Naive thymus-derived CD8-positive, alpha-beta T cell (primary cell): ENCODE measurements at regions not wholly inside any gene's neighbourhood (a gene's known extent, or its start where the extent isn't known, plus 50 kb on each side); places are given as distances from the start of the nearest gene placed in this dataset.
A peak's percentile ranks its signal among the peaks of the same experiment; 100 is the strongest.
"Not testable (repeated sequence)": the region's sequence is repeated elsewhere in the genome, so short reads cannot be mapped to it uniquely, and the experiment has no call there.

Experiments
- ATAC-seq, 2 donors: fragments of 150-1000 bp; cut with Tn5 transposase in 1 of 2; sonication (Bioruptor Pico), chemical (Tn5 transposase) in 1 of 2; 1 replicate in 1 of 2; 2 replicates in 1 of 2; pipeline ENCODE4 v1.10.0; 2021; ENCODE audit warnings: mild to moderate bottlenecking in 2 of 2, moderate library complexity in 2 of 2
- POLR2A ChIA-PET: fragments of 350-600 bp; sonication (Branson Sonifier 250); formaldehyde crosslinking; loops from one replicate; lab custom pipeline; 2021; ENCODE audit warnings: antibody characterized with exemption; lab: Charles Lee
- DNase-seq, 10 donors: peaks; one replicate each; pipeline versions ENCODE4 v3.0.0 to v3.0.0-alpha.2; 2020 to 2022
- H3K27ac Mint-ChIP-seq, 10 donors: one replicate each; pipeline ENCODE4 v1.8.0; 2020 to 2022; ENCODE audit warnings: mild to moderate bottlenecking in 10 of 10, mixed read lengths in 10 of 10, moderate library complexity in 4 of 10, inconsistent platforms in 1 of 10
- H3K27me3 Mint-ChIP-seq, 5 donors: one replicate each; pipeline ENCODE4 v1.8.0; 2021 to 2022; ENCODE audit warnings: mixed read lengths in 5 of 5
- H3K36me3 Mint-ChIP-seq, 3 donors: one replicate each; pipeline ENCODE4 v1.8.0; 2020 to 2022; ENCODE audit warnings: mixed read lengths in 3 of 3, mild to moderate bottlenecking in 2 of 3, inconsistent platforms in 1 of 3
- H3K4me1 Mint-ChIP-seq, 4 donors: one replicate each; pipeline ENCODE4 v1.8.0; 2021 to 2022; ENCODE audit warnings: mixed read lengths in 4 of 4
- H3K4me3 Mint-ChIP-seq, 10 donors: one replicate each; pipeline ENCODE4 v1.8.0; 2020 to 2022; ENCODE audit warnings: mild to moderate bottlenecking in 10 of 10, mixed read lengths in 10 of 10, moderate library complexity in 6 of 10, inconsistent platforms in 1 of 10
- H3K9me3 Mint-ChIP-seq, 9 donors: one replicate each; pipeline ENCODE4 v1.8.0; 2020 to 2022; ENCODE audit warnings: mixed read lengths in 9 of 9, mild to moderate bottlenecking in 3 of 9, inconsistent platforms in 1 of 9, moderate library complexity in 1 of 9

- no peaks in the 10 kb centered on the region for H3K4me1 Mint-ChIP-seq
- no peak overlapping the region for H3K4me3 Mint-ChIP-seq
- no peak overlapping the region for H3K27ac Mint-ChIP-seq
- H3K36me3 Mint-ChIP-seq: no peaks in the 10 kb centered on the region
- POLR2A ChIA-PET: no interaction called here
- no peaks in the 10 kb centered on the region for H3K9me3 Mint-ChIP-seq
- DNase-seq: no peak
- peaks cover 7 to 24% (median 10%) of the 10 kb centered on the region in 5 donors for H3K27me3 Mint-ChIP-seq
- no peak for ATAC-seq
Observed at GRCh38 chr2:129187343-129187742, 792.1 kb upstream of the RAB6C start.

GRCh38 chr2:129188451-129188850 is 791.0 kb upstream of the RAB6C start:
- H3K27ac Mint-ChIP-seq: no peak overlapping the region
- H3K9me3 Mint-ChIP-seq: no peaks in the 10 kb centered on the region
- no peaks in the 10 kb centered on the region for H3K4me1 Mint-ChIP-seq
- no peak overlapping the region for H3K4me3 Mint-ChIP-seq
- DNase-seq (no peak), ATAC-seq (no peak)
- peaks cover 7 to 24% (median 10%) of the 10 kb centered on the region in 5 donors for H3K27me3 Mint-ChIP-seq
- POLR2A ChIA-PET: no interaction called here
- no peaks in the 10 kb centered on the region for H3K36me3 Mint-ChIP-seq

- Mint-ChIP-seq H3K27me3 (peaks cover 7 to 24% (median 10%) of the 10 kb centered on the region in 5 donors), H3K4me1 (no peaks in the 10 kb centered on the region), H3K9me3 (no peaks in the 10 kb centered on the region), H3K4me3 (no peak overlapping the region), H3K27ac (no peak overlapping the region), H3K36me3 (no peaks in the 10 kb centered on the region)
- DNase-seq: no peak
- ATAC-seq: no peak
- POLR2A ChIA-PET: no interaction called here
Observed at GRCh38 chr2:129189617-129190319, 789.7 kb upstream of the RAB6C start.

- no peak overlapping the region for H3K27ac Mint-ChIP-seq
- H3K36me3 Mint-ChIP-seq: no peaks in the 10 kb centered on the region
- H3K27me3 Mint-ChIP-seq: peaks cover 7 to 24% (median 10%) of the 10 kb centered on the region in 5 donors
- ATAC-seq (no peak), DNase-seq (no peak)
- H3K9me3 Mint-ChIP-seq: no peaks in the 10 kb centered on the region
- H3K4me1 Mint-ChIP-seq: no peaks in the 10 kb centered on the region
- H3K4me3 Mint-ChIP-seq: no peak overlapping the region
- POLR2A ChIA-PET: no interaction called here
Observed at GRCh38 chr2:129190494-129190893, 789.0 kb upstream of the RAB6C start.

GRCh38 chr2:129191530-129191929 is 787.9 kb upstream of the RAB6C start:
- no peak for ATAC-seq
- Mint-ChIP-seq H3K4me1 (no peaks in the 10 kb centered on the region), H3K9me3 (no peaks in the 10 kb centered on the region), H3K4me3 (no peak overlapping the region), H3K27ac (peak overlapping the region in 1 of 10 donors; percentile 5), H3K36me3 (no peaks in the 10 kb centered on the region), H3K27me3 (peaks cover 7 to 28% (median 10%) of the 10 kb centered on the region in 5 donors)
- POLR2A ChIA-PET: no interaction called here
- no peak for DNase-seq

GRCh38 chr2:129192117-129192516 is 787.3 kb upstream of the RAB6C start:
- H3K27me3 Mint-ChIP-seq: peaks cover 7 to 28% (median 10%) of the 10 kb centered on the region in 5 donors
- H3K4me1 Mint-ChIP-seq: no peaks in the 10 kb centered on the region

GRCh38 chr2:129192841-129193253 is 786.6 kb upstream of the RAB6C start:
- no peaks in the 10 kb centered on the region for H3K9me3 Mint-ChIP-seq
- peaks cover 2 to 23% (median 10%) of the 10 kb centered on the region in 5 donors for H3K27me3 Mint-ChIP-seq
- H3K27ac Mint-ChIP-seq: no peak overlapping the region
- H3K4me1 Mint-ChIP-seq: no peaks in the 10 kb centered on the region
- POLR2A ChIA-PET: no interaction called here
- DNase-seq (no peak), ATAC-seq (no peak)
- no peaks in the 10 kb centered on the region for H3K36me3 Mint-ChIP-seq
- no peak overlapping the region for H3K4me3 Mint-ChIP-seq

More at GRCh38 chr2:129192117-129192516, 787.3 kb upstream of the RAB6C start:
- no peak overlapping the region for H3K27ac Mint-ChIP-seq
- no peak overlapping the region for H3K4me3 Mint-ChIP-seq
- ATAC-seq (no peak), DNase-seq (no peak)
- no peaks in the 10 kb centered on the region for H3K36me3 Mint-ChIP-seq
- POLR2A ChIA-PET: no interaction called here
- no peaks in the 10 kb centered on the region for H3K9me3 Mint-ChIP-seq

GRCh38 chr2:129193961-129194360 is 785.5 kb upstream of the RAB6C start:
- ATAC-seq: no peak
- H3K36me3 Mint-ChIP-seq: no peaks in the 10 kb centered on the region
- H3K4me1 Mint-ChIP-seq: no peaks in the 10 kb centered on the region
- peaks cover 0 to 21% (median 5%) of the 10 kb centered on the region in 5 donors for H3K27me3 Mint-ChIP-seq
- DNase-seq: no peak
- POLR2A ChIA-PET: interaction anchor here (0.6 kb wide), 1 partner anchor 76 kb away, joined by 3 read pairs; no protein-coding TSS in a partner anchor
- H3K9me3 Mint-ChIP-seq: no peaks in the 10 kb centered on the region
- no peak overlapping the region for H3K4me3 Mint-ChIP-seq
- H3K27ac Mint-ChIP-seq: no peak overlapping the region

GRCh38 chr2:129199501-129199900 is 780.0 kb upstream of the RAB6C start:
- peaks cover 0 to 3% (median 0%) of the 10 kb centered on the region in 4 donors for H3K4me1 Mint-ChIP-seq
- no peak overlapping the region for H3K4me3 Mint-ChIP-seq
- no peak for DNase-seq
- POLR2A ChIA-PET: no interaction called here
- H3K36me3 Mint-ChIP-seq: no peaks in the 10 kb centered on the region
- no peaks in the 10 kb centered on the region for H3K9me3 Mint-ChIP-seq
- peaks cover 0 to 8% (median 0%) of the 10 kb centered on the region in 5 donors for H3K27me3 Mint-ChIP-seq
- H3K27ac Mint-ChIP-seq: no peak overlapping the region
- ATAC-seq: no peak

GRCh38 chr2:129201696-129202095 is 777.8 kb upstream of the RAB6C start:
- Mint-ChIP-seq H3K27me3 (peaks cover 0 to 7% (median 2%) of the 10 kb centered on the region in 5 donors), H3K4me3 (no peak overlapping the region)

GRCh38 chr2:129203331-129203730 is 776.1 kb upstream of the RAB6C start:
- H3K4me3 Mint-ChIP-seq: no peak overlapping the region
- ATAC-seq (no peak), DNase-seq (no peak)
- H3K27ac Mint-ChIP-seq: no peak overlapping the region
- no peaks in the 10 kb centered on the region for H3K36me3 Mint-ChIP-seq
- H3K4me1 Mint-ChIP-seq: peaks cover 0 to 3% (median 0%) of the 10 kb centered on the region in 4 donors
- peaks cover 0 to 17% (median 4%) of the 10 kb centered on the region in 5 donors for H3K27me3 Mint-ChIP-seq
- no peaks in the 10 kb centered on the region for H3K9me3 Mint-ChIP-seq
- POLR2A ChIA-PET: no interaction called here

More at GRCh38 chr2:129201696-129202095, 777.8 kb upstream of the RAB6C start:
- no peaks in the 10 kb centered on the region for H3K9me3 Mint-ChIP-seq
- H3K4me1 Mint-ChIP-seq: peaks cover 0 to 3% (median 0%) of the 10 kb centered on the region in 4 donors
- H3K27ac Mint-ChIP-seq: no peak overlapping the region
- no peaks in the 10 kb centered on the region for H3K36me3 Mint-ChIP-seq
- POLR2A ChIA-PET: no interaction called here
- ATAC-seq (no peak), DNase-seq (no peak)

- H3K4me3 Mint-ChIP-seq, H3K36me3 Mint-ChIP-seq, POLR2A ChIA-PET, ATAC-seq, H3K4me1 Mint-ChIP-seq, H3K9me3 Mint-ChIP-seq, DNase-seq, H3K27ac Mint-ChIP-seq: not testable (repeated sequence)
- peaks cover 0 to 17% (median 4%) of the 10 kb centered on the region in 5 donors for H3K27me3 Mint-ChIP-seq
Observed at GRCh38 chr2:129204581-129204980, 774.9 kb upstream of the RAB6C start.

GRCh38 chr2:129205176-129205575 is 774.3 kb upstream of the RAB6C start:
- Mint-ChIP-seq H3K27ac (no peak overlapping the region), H3K4me3 (no peak overlapping the region), H3K9me3 (no peaks in the 10 kb centered on the region), H3K27me3 (peaks cover 0 to 17% (median 4%) of the 10 kb centered on the region in 5 donors), H3K4me1 (peaks cover 0 to 3% (median 0%) of the 10 kb centered on the region in 4 donors), H3K36me3 (no peaks in the 10 kb centered on the region)
- POLR2A ChIA-PET: no interaction called here
- ATAC-seq (no peak), DNase-seq (no peak)
